Smooth muscle cell (in vitro differentiated cells): ENCODE measurements at regions not wholly inside any gene's neighbourhood (a gene's known extent, or its start where the extent isn't known, plus 50 kb on each side); places are given as distances from the start of the nearest gene placed in this dataset.

Source experiments
- DNase-seq: peaks from one replicate; lab custom pipeline; 2025; ENCODE audit not compliant: unreplicated experiment; lab: John Stamatoyannopoulos, UW
- H2AFZ ChIP-seq: fragments of 200-600 bp; sonication (generic); 2 replicates; pipeline ENCODE4 v1.6.0; 2016; ENCODE audit warnings: antibody characterized with exemption, low read depth, mild to moderate bottlenecking
- H3F3A ChIP-seq: fragments of 200-600 bp; sonication (generic); 2 replicates; pipeline ENCODE4 v1.6.0; 2017; ENCODE audit warnings: antibody characterized with exemption, low read depth
- H3K27ac ChIP-seq: fragments of 200-600 bp; sonication (generic); 2 replicates; pipeline ENCODE4 v1.5.1; 2016; ENCODE audit warnings: low read depth, mild to moderate bottlenecking
- H3K27me3 ChIP-seq: fragments of 200-600 bp; sonication (generic); 2 replicates; pipeline ENCODE4 v1.6.1; 2016; ENCODE audit warnings: low read depth, mild to moderate bottlenecking
- H3K36me3 ChIP-seq: fragments of 200-600 bp; sonication (generic); 2 replicates; pipeline ENCODE4 v1.5.1; 2016; ENCODE audit warnings: low read depth
- H3K4me1 ChIP-seq: fragments of 200-600 bp; sonication (generic); 2 replicates; pipeline ENCODE4 v1.5.1; 2016; ENCODE audit warnings: low read depth
- H3K4me2 ChIP-seq: fragments of 200-600 bp; sonication (generic); 2 replicates; pipeline ENCODE4 v1.6.0; 2016; ENCODE audit warnings: mild to moderate bottlenecking
- H3K4me3 ChIP-seq: fragments of 200-600 bp; sonication (generic); 2 replicates; pipeline ENCODE4 v1.5.1; 2016; ENCODE audit warnings: mild to moderate bottlenecking
- H3K79me2 ChIP-seq: fragments of 200-600 bp; sonication (generic); 2 replicates; pipeline ENCODE4 v1.6.0; 2016; ENCODE audit warnings: low read depth, mild to moderate bottlenecking
- H3K9ac ChIP-seq: fragments of 200-600 bp; sonication (generic); 2 replicates; pipeline ENCODE4 v1.6.0; 2016; ENCODE audit warnings: low read depth
- H3K9me3 ChIP-seq: fragments of 200-600 bp; sonication (generic); replicated peaks from 2 replicates; pipeline ENCODE4 v1.5.1; 2016; ENCODE audit warnings: low read depth
- H4K20me1 ChIP-seq: fragments of 200-600 bp; sonication (generic); 2 replicates; pipeline ENCODE4 v1.6.0; 2016; ENCODE audit warnings: low read depth
- CTCF ChIP-seq: fragments of 200-600 bp; sonication (generic); IDR thresholded peaks from 2 replicates; pipeline ENCODE4 v1.5.1; 2017; ENCODE audit warnings: borderline replicate concordance, mild to moderate bottlenecking, antibody characterized with exemption; ENCODE audit not compliant: insufficient read depth, poor library complexity, severe bottlenecking
- WGBS: methylation state at CpG from one replicate; pipeline ENCODE4 v1.1.7; 2016; ENCODE audit warnings: low lambda C conversion rate; 5-methylcytosine and 5-hydroxymethylcytosine counted together

- Histone ChIP-seq H3K4me1 (no peaks in the 10 kb centered on the region), H3K36me3 (no peaks in the 10 kb centered on the region), H2AFZ (no peak overlapping the region), H3K9ac (no peak overlapping the region), H3K4me3 (no peak overlapping the region), H3K9me3 (no peaks in the 10 kb centered on the region), H3K27ac (no peak overlapping the region), H3K4me2 (no peak overlapping the region), H4K20me1 (no peaks in the 10 kb centered on the region), H3K79me2 (no peaks in the 10 kb centered on the region), H3K27me3 (no peaks in the 10 kb centered on the region), H3F3A (peaks cover 7% of the 10 kb centered on the region)
- WGBS = 90% methylated on average over 19 of the region's 19 CpGs
- TF ChIP-seq CTCF = no peak
- no peak for DNase-seq
These were observed 154.1 kb downstream of the VAPA start for GRCh38 chr18:10067670-10068659.

GRCh38 chr18:10068766-10069567 is 155.2 kb downstream of the VAPA start:
- WGBS = 97% methylated on average over 22 of the region's 22 CpGs
- Histone ChIP-seq H2AFZ (no peak overlapping the region), H3K9ac (no peak overlapping the region), H3K27me3 (no peaks in the 10 kb centered on the region), H3F3A (no peaks in the 10 kb centered on the region), H3K79me2 (no peaks in the 10 kb centered on the region), H3K9me3 (no peaks in the 10 kb centered on the region), H3K27ac (no peak overlapping the region), H4K20me1 (no peaks in the 10 kb centered on the region), H3K4me1 (no peaks in the 10 kb centered on the region), H3K4me2 (no peak overlapping the region), H3K4me3 (no peak overlapping the region), H3K36me3 (no peaks in the 10 kb centered on the region)
- no peak for DNase-seq
- TF ChIP-seq CTCF = no peak

GRCh38 chr18:10070561-10071000 is 156.8 kb downstream of the VAPA start:
- TF ChIP-seq CTCF = no peak
- Histone ChIP-seq H3K4me2 (no peak overlapping the region), H2AFZ (no peak overlapping the region), H3K4me1 (no peaks in the 10 kb centered on the region), H3K9me3 (no peaks in the 10 kb centered on the region), H3K27me3 (no peaks in the 10 kb centered on the region), H3F3A (peaks cover 3% of the 10 kb centered on the region), H3K27ac (no peak overlapping the region), H3K79me2 (no peaks in the 10 kb centered on the region), H3K4me3 (no peak overlapping the region), H3K36me3 (no peaks in the 10 kb centered on the region), H3K9ac (no peak overlapping the region), H4K20me1 (no peaks in the 10 kb centered on the region)
- DNase-seq = no peak
- 72% methylated on average over 2 of the region's 2 CpGs for WGBS
